ENCODE measurements at regions not wholly inside any gene's neighbourhood (a gene's known extent, or its start where the extent isn't known, plus 50 kb on each side); places are given as distances from the start of the nearest gene placed in this dataset.

GRCh38 chr11:122331079-122331478 is 215.1 kb upstream of the BLID start:
- Histone ChIP-seq H3K23ac (ENCODE audit: low read depth, low read length) (no peak overlapping the region), H3K4me3 (ENCODE audit: insufficient read depth, low read depth, low read length) (no peak overlapping the region), H3K4me1 (ENCODE audit: control insufficient read depth, insufficient read depth, low read length) (peaks cover 16% of the 10 kb centered on the region), H2AK5ac (ENCODE audit: low read depth, low read length) (no peak overlapping the region), H2BK5ac (ENCODE audit: low read depth, low read length, poor library complexity, severe bottlenecking) (no peak overlapping the region), H3K9me3 (ENCODE audit: control insufficient read depth, insufficient read depth, low read length) (no peaks in the 10 kb centered on the region), H3K9me1 (ENCODE audit: insufficient read depth, low read length) (peaks cover 3% of the 10 kb centered on the region; the same call in 1 of the 2 replicates), H3K27me3 (ENCODE audit: control insufficient read depth, insufficient read depth, low read length) (no peaks in the 10 kb centered on the region), H3K18ac (ENCODE audit: low read depth, low read length) (no peak overlapping the region; the same call in 1 of the 2 replicates), H3K14ac (replicated peaks; ENCODE audit: low read depth, low read length) (0 out of 2 replicates have a peak overlapping the region, but pooled peaks have one; percentile 7), H3K36me3 (ENCODE audit: control insufficient read depth, insufficient read depth, low read length) (no peaks in the 10 kb centered on the region), H3K79me1 (ENCODE audit: low read depth in 1 of 2, low read length in 2 of 2) (no peaks in the 10 kb centered on the region), H3K27ac (ENCODE audit: insufficient read depth, low read length) (no peak overlapping the region), H3K4ac (ENCODE audit: low read depth, low read length) (no peak overlapping the region), H4K20me1 (ENCODE audit: insufficient read depth, low read length) (no peaks in the 10 kb centered on the region), H3K4me2 (ENCODE audit: low read depth, low read length) (no peak overlapping the region), H2BK15ac (ENCODE audit: low read depth, low read length) (no peak overlapping the region), H4K8ac (ENCODE audit: low read depth in 2 of 2, low read length in 2 of 2) (no peak overlapping the region), H2AK9ac (replicated peaks; ENCODE audit: low read depth, low read length, poor library complexity) (no peak overlapping the region), H4K91ac (ENCODE audit: insufficient read depth, low read depth, low read length) (no peak overlapping the region), H2BK120ac (ENCODE audit: low read depth, low read length) (no peak overlapping the region), H4K5ac (ENCODE audit: low read depth, low read length) (no peak overlapping the region), H3K56ac (ENCODE audit: extremely low read depth, insufficient read depth, low read length) (no peak overlapping the region), H3K9ac (ENCODE audit: low read depth, low read length) (no peak overlapping the region), H2BK20ac (ENCODE audit: low read depth, low read length) (no peak overlapping the region), H2AFZ (replicated peaks; ENCODE audit: low read length, poor library complexity) (no peak overlapping the region)
- dilution Hi-C loops (cut with HindIII; ENCODE audit: low sequenced_read_pairs, unreplicated experiment): no loop called here
- BruUV-seq (replicated peaks): no TSS peak
- ATAC-seq (ENCODE audit: low read depth): no peak
- POLR2A ChIA-PET (ENCODE audit: unreplicated experiment): no interaction called here
- CTCF ChIA-PET: no interaction called here
- intact Hi-C loops (cut with micrococcal nuclease): no loop called here
- TF ChIP-seq POLR2A (IDR thresholded peaks at IDR 0.05; ENCODE audit: low read depth, low read length) (no peak), RCOR1 (IDR thresholded peaks at IDR 0.05; ENCODE audit: insufficient replicate concordance, low read length) (no peak), MAZ (IDR thresholded peaks at IDR 0.05; ENCODE audit: borderline replicate concordance, low read depth, low read length) (no peak), MXI1 (IDR thresholded peaks at IDR 0.05; ENCODE audit: borderline replicate concordance, low read depth, low read length) (no peak), MAFK (IDR thresholded peaks at IDR 0.05; ENCODE audit: low read depth, low read length) (no peak), SMC3 (IDR thresholded peaks at IDR 0.05; ENCODE audit: low read depth, low read length) (no peak), CHD1 (IDR thresholded peaks at IDR 0.05; ENCODE audit: low read depth, low read length) (no peak), BHLHE40 (IDR thresholded peaks at IDR 0.05; ENCODE audit: low read depth, low read length) (no peak)
- TF ChIP-seq, protein P1, sequence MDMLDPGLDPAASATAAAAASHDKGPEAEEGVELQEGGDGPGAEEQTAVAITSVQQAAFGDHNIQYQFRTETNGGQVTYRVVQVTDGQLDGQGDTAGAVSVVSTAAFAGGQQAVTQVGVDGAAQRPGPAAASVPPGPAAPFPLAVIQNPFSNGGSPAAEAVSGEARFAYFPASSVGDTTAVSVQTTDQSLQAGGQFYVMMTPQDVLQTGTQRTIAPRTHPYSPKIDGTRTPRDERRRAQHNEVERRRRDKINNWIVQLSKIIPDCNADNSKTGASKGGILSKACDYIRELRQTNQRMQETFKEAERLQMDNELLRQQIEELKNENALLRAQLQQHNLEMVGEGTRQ (IDR thresholded peaks at IDR 0.05; ENCODE audit: low read depth, low read length): no peak
- DNase-seq: peak; percentile 28
- WGBS, 2 experiments (ENCODE audit: extremely low coverage in 2 of 2, insufficient read length in 1 of 2): no CpG with 5 or more reads among the region's 1 CpG
- in situ Hi-C loops (cut with MboI; ENCODE audit: low sequenced_read_pairs): no loop called here
